NCI-H1048 (cell line): ENCODE measurements at regions not wholly inside any gene's neighbourhood (a gene's known extent, or its start where the extent isn't known, plus 50 kb on each side); places are given as distances from the start of the nearest gene placed in this dataset.

ENCODE experiments used
- DNase-seq: peaks from one replicate; lab custom pipeline; 2025; lab: John Stamatoyannopoulos, UW

GRCh38 chr3:159818399-159818798 is 170.2 kb upstream of the IL12A start:
- no peak for DNase-seq

- no peak for DNase-seq
Measured at GRCh38 chr3:159818997-159819500, 169.6 kb upstream of the IL12A start.

GRCh38 chr3:159819676-159820075 is 169.0 kb upstream of the IL12A start:
- DNase-seq = no peak

GRCh38 chr3:159821110-159821509 is 167.5 kb upstream of the IL12A start:
- DNase-seq = no peak

- DNase-seq = no peak
Measured at GRCh38 chr3:159821736-159822135, 166.9 kb upstream of the IL12A start.

GRCh38 chr3:159823780-159824179 is 164.9 kb upstream of the IL12A start:
- DNase-seq = no peak

GRCh38 chr3:159824333-159824732 is 164.3 kb upstream of the IL12A start:
- DNase-seq = no peak

GRCh38 chr3:159825216-159825854 is 163.3 kb upstream of the IL12A start:
- DNase-seq = no peak

GRCh38 chr3:159828542-159828943 is 160.1 kb upstream of the IL12A start:
- DNase-seq = peak; percentile 15

GRCh38 chr3:159829056-159829455 is 159.6 kb upstream of the IL12A start:
- DNase-seq = no peak

- peak; percentile 57 for DNase-seq
Measured at GRCh38 chr3:159829539-159830227, 159.0 kb upstream of the IL12A start.

GRCh38 chr3:159830523-159831154 is 158.0 kb upstream of the IL12A start:
- no peak for DNase-seq

GRCh38 chr3:159831466-159831865 is 157.2 kb upstream of the IL12A start:
- DNase-seq = no peak

GRCh38 chr3:159832024-159832423 is 156.6 kb upstream of the IL12A start:
- no peak for DNase-seq

- DNase-seq = no peak
Measured at GRCh38 chr3:159835126-159835525, 153.5 kb upstream of the IL12A start.

GRCh38 chr3:159837725-159838124 is 150.9 kb upstream of the IL12A start:
- DNase-seq = no peak

GRCh38 chr3:159838938-159839337 is 149.7 kb upstream of the IL12A start:
- no peak for DNase-seq

GRCh38 chr3:159839561-159840379 is 148.9 kb upstream of the IL12A start, which contains the start of gene SCHIP1:
TSS of gene SCHIP1 (plus strand) at chr3:159839861.
- DNase-seq = no peak

- DNase-seq = no peak
Measured at GRCh38 chr3:159840703-159841299, 147.8 kb upstream of the IL12A start.

GRCh38 chr3:159841766-159842165 is 146.9 kb upstream of the IL12A start:
- DNase-seq = no peak

- no peak for DNase-seq
Measured at GRCh38 chr3:159843840-159844730, 144.6 kb upstream of the IL12A start.
